Parathyroid adenoma (tissue), 2 donors: ENCODE measurements at regions not wholly inside any gene's neighbourhood (a gene's known extent, or its start where the extent isn't known, plus 50 kb on each side); places are given as distances from the start of the nearest gene placed in this dataset.

Source experiments
- H2AFZ ChIP-seq: fragments of 300-600 bp; sonication (generic); one replicate; pipeline ENCODE4 v1.7.0; 2017; ENCODE audit warnings: antibody characterized with exemption, mild to moderate bottlenecking
- H3K27ac ChIP-seq: fragments of 300-600 bp; sonication (generic); one replicate; pipeline ENCODE4 v1.7.0; 2017
- H3K27me3 ChIP-seq: fragments of 300-600 bp; sonication (generic); one replicate; pipeline ENCODE4 v1.7.0; 2017; ENCODE audit warnings: low read length; ENCODE audit not compliant: control insufficient read depth, insufficient read depth
- H3K36me3 ChIP-seq: fragments of 300-600 bp; sonication (generic); one replicate; pipeline ENCODE4 v1.7.0; 2017; ENCODE audit warnings: low read length; ENCODE audit not compliant: control insufficient read depth, insufficient read depth
- H3K4me1 ChIP-seq: fragments of 300-600 bp; sonication (generic); one replicate; pipeline ENCODE4 v1.7.0; 2017; ENCODE audit warnings: control low read depth
- H3K4me2 ChIP-seq: fragments of 300-600 bp; sonication (generic); one replicate; pipeline ENCODE4 v1.7.0; 2017; ENCODE audit warnings: low read length
- H3K4me3 ChIP-seq: fragments of 300-600 bp; sonication (generic); one replicate; pipeline ENCODE4 v1.7.0; 2017; ENCODE audit warnings: low read depth, low read length
- H3K79me2 ChIP-seq: fragments of 300-600 bp; sonication (generic); one replicate; pipeline ENCODE4 v1.7.0; 2017; ENCODE audit warnings: control low read depth
- H3K9ac ChIP-seq: fragments of 300-600 bp; sonication (generic); one replicate; pipeline ENCODE4 v1.7.0; 2017; ENCODE audit warnings: mild to moderate bottlenecking
- H3K9me3 ChIP-seq: fragments of 300-600 bp; sonication (generic); one replicate; pipeline ENCODE4 v1.7.0; 2017; ENCODE audit warnings: low read length; ENCODE audit not compliant: control insufficient read depth
- CTCF ChIP-seq: fragments of 300-600 bp; sonication (generic); IDR thresholded peaks from one replicate; pipeline ENCODE4 v1.7.0; 2017; ENCODE audit warnings: antibody characterized with exemption, mild to moderate bottlenecking
- donor health status: primary hyperparathyroidism.

- Histone ChIP-seq H3K9me3 (no peaks in the 10 kb centered on the region), H3K4me3 (no peak overlapping the region), H3K27ac (no peak overlapping the region), H3K79me2 (no peaks in the 10 kb centered on the region), H3K27me3 (no peaks in the 10 kb centered on the region), H2AFZ (no peak overlapping the region), H3K4me2 (no peak overlapping the region), H3K9ac (no peak overlapping the region), H3K36me3 (no peaks in the 10 kb centered on the region), H3K4me1 (no peaks in the 10 kb centered on the region)
- TF ChIP-seq CTCF, result no peak
Observed at GRCh38 chr13:107421951-107422350, 793.4 kb downstream of the LIG4 start.

- Histone ChIP-seq H3K36me3 (no peaks in the 10 kb centered on the region), H3K9ac (no peak overlapping the region), H3K4me1 (no peaks in the 10 kb centered on the region), H3K79me2 (no peaks in the 10 kb centered on the region), H3K9me3 (no peaks in the 10 kb centered on the region), H3K27ac (no peak overlapping the region), H2AFZ (no peak overlapping the region), H3K4me2 (no peak overlapping the region), H3K27me3 (no peaks in the 10 kb centered on the region), H3K4me3 (no peak overlapping the region)
- TF ChIP-seq CTCF, result no peak
Observed at GRCh38 chr13:107421028-107421427, 794.3 kb downstream of the LIG4 start.

- H3K27me3 ChIP-seq, result no peaks in the 10 kb centered on the region
- no peaks in the 10 kb centered on the region for H3K9me3 ChIP-seq
- no peak for TF ChIP-seq CTCF
- H3K4me3 ChIP-seq, result no peak overlapping the region
- no peaks in the 10 kb centered on the region for H3K79me2 ChIP-seq
- no peak overlapping the region for H3K27ac ChIP-seq
- H2AFZ ChIP-seq, result no peak overlapping the region
- no peaks in the 10 kb centered on the region for H3K4me1 ChIP-seq
- H3K4me2 ChIP-seq, result no peak overlapping the region
- H3K9ac ChIP-seq, result no peak overlapping the region
- no peaks in the 10 kb centered on the region for H3K36me3 ChIP-seq
Observed at GRCh38 chr13:107413005-107413404, 802.3 kb downstream of the LIG4 start.

- Histone ChIP-seq H3K27ac (no peak overlapping the region), H2AFZ (no peak overlapping the region), H3K79me2 (no peaks in the 10 kb centered on the region), H3K9me3 (no peaks in the 10 kb centered on the region), H3K4me2 (no peak overlapping the region), H3K9ac (no peak overlapping the region), H3K4me3 (no peak overlapping the region), H3K4me1 (no peaks in the 10 kb centered on the region), H3K36me3 (no peaks in the 10 kb centered on the region), H3K27me3 (no peaks in the 10 kb centered on the region)
- no peak for TF ChIP-seq CTCF
Observed at GRCh38 chr13:107407074-107407473, 808.3 kb downstream of the LIG4 start.

- TF ChIP-seq CTCF, result no peak
- H3K79me2 ChIP-seq, result no peaks in the 10 kb centered on the region
- peak overlapping the region; percentile 82 for H3K27ac ChIP-seq
- peak overlapping the region; percentile 76 for H2AFZ ChIP-seq
- no peaks in the 10 kb centered on the region for H3K27me3 ChIP-seq
- no peak overlapping the region for H3K9ac ChIP-seq
- no peaks in the 10 kb centered on the region for H3K9me3 ChIP-seq
- H3K4me2 ChIP-seq, result no peak overlapping the region
- H3K4me3 ChIP-seq, result no peak overlapping the region
- peaks cover 3% of the 10 kb centered on the region for H3K4me1 ChIP-seq
- H3K36me3 ChIP-seq, result no peaks in the 10 kb centered on the region
Observed at GRCh38 chr13:107395927-107396662, 819.2 kb downstream of the LIG4 start.
